GM18517 (cell line): ENCODE measurements at regions not wholly inside any gene's neighbourhood (a gene's known extent, or its start where the extent isn't known, plus 50 kb on each side); places are given as distances from the start of the nearest gene placed in this dataset.

Experiments
- ATAC-seq: cut with Tn5 transposase; IDR thresholded peaks from one replicate; pipeline ENCODE4 v1.9.1; 2021; ENCODE audit warnings: mild to moderate bottlenecking, moderate library complexity; ENCODE audit not compliant: unreplicated experiment

- ATAC-seq: no peak
Measured at GRCh38 chr5:8756498-8757084, 789.3 kb downstream of the SEMA5A start.

GRCh38 chr5:8765886-8766285 is 780.0 kb downstream of the SEMA5A start:
- no peak for ATAC-seq

DNA sequence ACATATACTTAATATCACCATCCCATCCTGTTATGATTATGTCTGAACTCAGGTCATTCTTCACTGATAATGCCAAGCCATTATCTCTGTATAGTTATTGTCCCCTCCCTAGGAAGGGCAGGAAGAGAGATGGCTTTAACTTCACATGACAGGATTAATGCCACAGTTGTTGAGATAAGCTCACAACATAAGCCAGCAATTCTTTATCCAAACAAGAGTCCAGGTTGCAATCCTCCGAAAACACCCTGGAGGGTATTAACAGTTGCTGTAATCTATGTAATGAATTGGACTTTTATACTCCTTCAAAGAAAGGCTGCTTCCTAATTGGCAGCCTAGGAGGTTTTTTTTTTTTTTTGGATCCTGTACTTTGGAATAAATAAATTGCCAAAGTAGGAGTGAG is 779.4 kb downstream of the SEMA5A start:
- no peak for ATAC-seq

GRCh38 chr5:8767111-8767510 is 778.8 kb downstream of the SEMA5A start:
- ATAC-seq: no peak

GRCh38 chr5:8767746-8768145 is 778.1 kb downstream of the SEMA5A start:
- no peak for ATAC-seq

DNA sequence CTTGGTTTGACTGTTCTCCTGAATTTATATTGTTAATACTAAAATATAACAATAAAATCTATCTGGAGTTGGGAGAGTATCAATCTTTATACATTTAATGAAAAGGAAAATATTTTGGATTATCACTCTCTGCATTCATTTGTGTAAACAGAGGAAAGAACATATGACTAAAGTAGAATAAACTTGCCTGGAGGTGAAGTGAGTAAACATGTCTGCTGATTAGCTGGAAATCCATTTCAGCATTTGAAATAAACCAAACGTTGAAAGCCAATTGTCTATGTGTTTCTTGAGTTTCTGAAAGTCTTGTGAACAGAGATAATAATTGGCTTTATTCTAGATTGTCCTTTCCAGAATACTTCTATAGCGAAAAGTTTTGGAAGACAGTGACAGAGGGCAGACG is 776.2 kb downstream of the SEMA5A start:
- ATAC-seq: no peak

DNA sequence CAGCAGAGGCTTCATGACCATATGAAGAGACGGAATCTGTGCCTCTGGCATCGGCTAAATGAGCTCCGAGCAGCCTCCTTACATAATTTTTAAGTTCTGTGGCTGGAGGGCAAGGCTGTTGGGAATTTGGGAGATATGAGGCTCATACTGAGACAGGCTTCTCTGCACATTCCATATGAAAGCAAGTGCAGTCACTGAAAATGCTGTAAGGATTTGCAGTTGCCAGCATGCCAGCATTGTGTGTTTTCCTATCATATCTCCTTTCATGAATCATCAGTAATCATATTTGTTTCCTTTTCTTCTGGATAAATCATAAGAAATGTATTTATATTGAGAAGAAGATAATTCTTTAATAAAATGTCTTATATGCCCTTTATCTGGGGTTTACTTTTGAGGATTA is 775.4 kb downstream of the SEMA5A start:
- ATAC-seq: no peak

DNA sequence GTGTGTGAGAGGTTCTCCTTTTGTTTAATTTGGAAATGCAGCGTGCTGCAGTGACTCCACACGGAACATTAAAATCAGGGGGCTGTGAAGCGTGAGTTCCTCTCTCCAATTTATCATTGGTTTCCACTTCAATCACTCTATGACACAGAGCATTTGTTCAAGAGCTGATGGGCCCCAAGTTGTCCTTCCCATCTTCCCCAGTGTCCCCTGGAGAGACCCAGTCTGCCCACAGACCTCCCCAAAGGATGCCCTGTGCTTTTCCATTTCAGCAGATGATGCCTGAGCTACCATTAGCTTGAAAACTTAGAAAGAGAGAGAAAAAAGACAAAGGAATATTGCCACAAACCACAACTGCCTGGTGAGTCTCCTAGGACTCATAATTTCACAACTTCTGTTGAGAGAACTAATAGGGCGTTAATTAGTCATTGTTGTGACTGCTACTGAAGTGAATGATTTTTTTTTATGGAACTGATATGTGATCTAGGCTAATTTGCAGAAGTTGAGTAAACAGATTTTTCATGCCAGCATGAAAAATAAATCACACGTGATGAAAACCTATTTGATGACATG is 772.7 kb downstream of the SEMA5A start:
- ATAC-seq: no peak

DNA sequence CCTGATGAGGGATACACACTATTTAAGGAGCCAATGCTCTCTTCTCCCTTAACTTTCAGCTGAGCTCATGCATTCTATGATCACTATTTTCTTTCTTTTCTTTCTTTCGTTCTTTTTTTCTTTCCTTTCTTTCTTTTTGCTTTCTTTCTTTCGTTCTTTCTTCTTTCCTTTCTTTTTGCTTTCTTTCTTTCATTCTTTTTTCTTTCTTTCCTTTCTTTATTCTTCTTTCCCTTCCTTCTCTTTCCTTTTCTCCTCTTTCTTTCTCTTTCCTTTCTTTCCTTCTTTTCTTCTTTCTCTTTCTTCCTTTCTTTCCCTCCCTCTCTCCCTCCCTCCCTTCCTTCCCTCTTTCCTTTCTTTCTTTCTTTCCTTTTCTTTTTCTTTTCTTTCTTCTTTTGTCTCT is 761.2 kb downstream of the SEMA5A start:
- no peak for ATAC-seq

DNA sequence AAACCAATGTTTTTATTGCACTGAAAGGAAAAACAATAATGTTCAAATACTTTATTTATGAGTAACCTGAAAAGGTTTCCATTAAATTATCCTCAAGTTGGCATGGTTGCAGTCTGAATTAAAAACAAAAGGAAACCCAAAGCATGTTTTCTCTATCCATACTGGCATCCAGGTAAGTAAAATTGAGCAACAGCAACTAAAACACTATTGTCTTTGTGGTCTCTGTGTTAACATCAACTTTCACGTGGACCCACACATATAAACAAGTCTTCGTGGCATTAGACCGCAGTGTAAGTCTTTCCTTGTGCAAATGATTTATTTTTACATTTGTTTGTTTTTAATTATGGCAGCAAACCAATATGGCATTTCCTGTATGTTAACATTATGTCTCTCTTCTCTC is 757.6 kb downstream of the SEMA5A start:
- no peak for ATAC-seq

DNA sequence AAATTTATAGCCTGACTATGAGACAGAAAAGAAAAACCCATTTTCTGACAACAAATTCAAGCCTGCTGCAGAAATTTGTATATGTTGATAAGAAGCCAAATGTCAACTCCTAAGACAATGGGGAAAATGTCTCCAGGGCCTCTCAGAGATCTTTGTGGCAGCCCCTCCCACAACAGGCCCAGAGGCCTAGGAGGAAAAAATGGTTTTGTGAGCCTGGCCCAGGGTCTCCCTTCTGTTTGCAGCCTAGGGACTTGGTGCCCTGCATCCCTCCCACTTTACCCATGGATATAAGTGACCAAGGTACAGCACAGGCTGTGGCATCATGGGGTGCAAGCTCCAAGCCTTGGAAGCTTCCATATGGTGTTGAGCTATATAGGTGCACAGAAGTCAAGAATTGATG is 740.2 kb downstream of the SEMA5A start:
- ATAC-seq: no peak

DNA sequence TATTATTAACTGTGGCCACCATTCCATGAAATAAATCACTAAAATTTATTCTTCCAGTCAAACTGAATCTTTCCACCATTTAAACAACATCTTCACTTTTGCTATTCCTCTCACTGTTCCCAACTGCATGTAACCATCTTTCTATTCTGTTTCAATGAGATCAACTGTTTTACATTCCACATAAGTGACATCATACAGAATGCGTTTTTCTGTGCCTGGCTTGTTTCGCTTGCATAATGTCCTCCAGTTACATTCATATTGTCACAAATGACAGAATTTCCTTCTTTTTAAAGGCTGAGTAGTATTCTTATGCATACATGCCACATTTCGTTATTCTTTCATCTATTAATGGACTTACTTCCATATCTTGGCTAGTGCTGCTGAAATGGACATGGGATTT is 738.2 kb downstream of the SEMA5A start:
- ATAC-seq: no peak

- no peak for ATAC-seq
Measured at GRCh38 chr5:8811581-8811980, 734.3 kb downstream of the SEMA5A start.

DNA sequence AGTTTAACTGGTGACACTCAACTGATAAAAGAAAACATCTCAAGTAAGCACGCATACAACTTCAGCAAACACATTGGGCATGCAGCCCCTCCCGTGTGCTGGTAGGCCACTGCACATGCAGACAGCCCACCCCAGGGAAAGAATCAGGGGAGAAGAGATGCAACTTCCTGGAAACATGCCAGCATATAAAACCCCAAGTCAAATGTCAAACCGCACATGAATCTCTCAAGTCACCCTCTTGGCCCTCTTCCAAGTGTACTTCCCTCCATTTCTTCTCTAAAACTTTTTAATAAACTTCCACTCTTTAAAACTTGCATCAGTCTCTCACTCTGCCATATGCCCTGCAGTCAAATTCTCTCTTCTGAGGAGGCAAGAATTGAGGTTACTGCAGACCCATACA is 732.7 kb downstream of the SEMA5A start:
- no peak for ATAC-seq

GRCh38 chr5:8814105-8814504 is 731.8 kb downstream of the SEMA5A start:
- ATAC-seq: no peak

- ATAC-seq: no peak
Measured at GRCh38 chr5:8824371-8824770, 721.5 kb downstream of the SEMA5A start.

GRCh38 chr5:8825139-8825757 is 720.6 kb downstream of the SEMA5A start:
- ATAC-seq: no peak

DNA sequence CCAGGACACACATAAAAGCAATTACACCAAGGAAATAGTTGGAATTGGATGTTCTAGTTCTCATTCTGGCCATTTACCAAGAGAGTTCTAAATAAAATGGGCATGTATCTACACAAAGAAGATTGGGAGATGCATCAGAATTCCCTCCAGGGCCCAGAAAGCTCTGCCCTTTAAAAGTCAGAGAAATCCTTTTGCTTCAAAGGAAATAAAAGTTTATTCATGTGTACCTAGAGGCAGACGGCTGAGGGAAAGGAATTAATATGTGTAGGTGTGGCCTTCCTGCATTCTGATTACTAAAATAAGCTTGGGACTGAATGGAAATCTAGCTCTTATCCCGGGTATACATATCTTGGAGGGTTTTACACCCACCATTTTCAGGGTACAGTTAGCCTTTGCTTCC is 719.4 kb downstream of the SEMA5A start:
- ATAC-seq: no peak

DNA sequence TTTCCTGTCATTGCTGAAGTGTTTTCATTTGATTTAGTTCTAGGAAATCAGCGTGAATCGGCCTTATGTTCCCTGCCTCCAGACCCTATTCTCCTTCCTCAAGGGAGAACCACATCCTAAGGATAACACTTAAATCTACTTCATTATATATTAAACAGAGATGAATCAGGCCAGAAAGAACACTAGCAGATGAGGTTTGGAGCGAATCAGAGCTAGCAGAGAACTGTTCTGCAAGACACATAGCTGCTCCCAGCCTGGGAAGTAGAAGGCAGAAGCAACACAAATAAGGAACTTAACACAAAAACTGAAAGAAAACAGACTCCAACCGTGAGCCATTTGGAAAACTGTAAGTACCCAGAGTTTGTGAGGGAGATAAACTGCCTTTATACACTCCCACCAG is 718.2 kb downstream of the SEMA5A start:
- ATAC-seq: no peak

DNA sequence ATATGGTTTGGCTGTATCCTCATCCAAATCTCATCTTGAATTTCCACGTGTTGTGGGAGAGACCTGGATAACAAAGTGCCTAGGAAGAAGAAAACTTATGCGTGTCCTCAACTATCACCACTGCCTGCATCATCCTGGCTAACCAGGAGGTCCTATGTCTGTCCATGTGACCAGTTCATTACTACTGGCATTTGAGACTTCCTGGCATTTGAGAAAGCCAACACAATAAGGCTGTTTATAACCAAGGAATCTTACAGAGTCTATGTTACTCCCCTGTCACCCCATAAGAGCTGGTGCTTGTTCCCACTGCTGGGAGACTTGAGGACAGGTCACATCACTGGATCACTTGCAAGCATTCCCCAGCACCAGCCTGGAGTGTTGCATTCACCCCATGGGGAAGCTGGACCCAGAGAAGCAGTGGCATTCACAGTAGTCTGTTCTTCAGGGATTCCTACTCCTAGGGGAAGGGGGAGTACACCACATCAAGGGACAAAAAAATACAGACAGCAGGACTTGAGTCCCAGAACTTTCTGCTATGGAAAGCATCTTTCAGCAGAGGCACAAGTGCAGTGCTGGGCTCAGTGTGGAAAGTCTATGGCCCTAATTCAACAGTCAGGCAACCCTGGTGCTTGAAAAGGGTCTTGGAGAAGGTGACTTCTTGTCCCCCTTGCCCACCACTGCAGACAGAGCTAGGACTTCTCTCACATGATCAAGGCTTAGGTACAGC is 717.1 kb downstream of the SEMA5A start:
- no peak for ATAC-seq

DNA sequence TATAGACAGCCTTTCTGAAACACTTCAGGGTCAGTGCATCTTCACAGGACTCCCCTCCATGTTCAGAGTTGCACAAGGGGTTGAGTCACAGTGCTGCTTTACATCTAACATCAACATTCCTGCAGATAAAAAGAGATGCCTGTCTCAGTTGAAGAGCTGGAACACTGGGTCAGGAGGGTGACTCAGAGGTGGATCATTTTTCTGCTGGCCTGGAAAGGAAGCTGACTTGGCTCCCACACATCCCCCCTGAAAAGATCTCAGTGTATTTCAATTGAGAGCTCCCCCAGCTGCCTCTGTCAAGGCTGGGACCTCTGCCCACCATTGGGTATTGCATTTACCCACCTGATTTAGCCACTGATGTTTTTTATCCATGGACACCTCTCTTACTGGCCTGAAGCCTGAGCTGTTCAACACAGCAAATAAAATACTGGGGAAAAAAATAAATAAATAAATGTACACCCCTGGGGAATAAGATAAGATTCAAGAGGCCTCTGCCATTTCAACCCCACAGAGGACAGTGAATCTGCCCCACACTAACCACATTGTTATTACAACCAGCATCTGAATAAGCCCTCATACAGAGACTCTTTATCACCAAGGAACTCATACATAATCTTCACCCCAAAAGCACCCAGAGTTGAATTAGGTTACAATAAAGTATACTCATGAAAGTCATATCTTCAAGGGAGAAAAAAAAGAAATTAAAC is 716.4 kb downstream of the SEMA5A start:
- ATAC-seq: no peak

GRCh38 chr5:8831251-8831650 is 714.6 kb downstream of the SEMA5A start:
- no peak for ATAC-seq
